ENCODE measurements at regions not wholly inside any gene's neighbourhood (a gene's known extent, or its start where the extent isn't known, plus 50 kb on each side); places are given as distances from the start of the nearest gene placed in this dataset.

DNA sequence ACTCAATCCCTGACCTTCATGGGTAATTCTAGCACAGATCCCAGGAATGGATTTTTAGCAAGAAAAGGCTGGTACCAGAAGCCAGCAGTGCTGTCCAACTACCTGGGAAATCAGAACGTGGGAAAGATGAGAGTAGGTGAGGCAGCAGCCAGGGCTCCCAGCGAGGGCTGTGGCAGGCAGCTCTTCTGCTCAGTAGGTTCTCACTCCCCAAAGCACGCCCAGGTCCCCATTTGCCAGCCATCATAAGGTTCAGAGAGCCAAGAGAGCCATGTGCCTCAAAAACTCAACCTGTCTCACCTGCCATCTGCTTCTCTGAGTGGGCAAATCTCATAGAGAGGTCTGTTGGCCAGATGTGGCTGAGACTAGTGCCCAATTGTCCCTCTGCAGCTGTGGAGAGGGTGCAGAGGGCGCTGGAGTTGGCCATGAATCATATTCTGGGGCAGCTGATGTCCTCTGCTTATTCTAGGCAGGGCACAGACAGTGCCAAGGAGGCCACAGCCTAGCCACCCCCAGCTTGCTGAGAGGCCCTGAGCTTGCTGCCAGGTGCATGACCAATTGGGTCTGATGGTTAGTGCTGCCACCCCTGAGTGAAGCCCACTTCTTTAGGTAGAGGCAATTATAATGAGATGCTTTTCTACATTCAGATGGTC lies 81.7 kb upstream of the GATB start:
- Histone ChIP-seq H3K36me3 (no peaks in the 10 kb centered on the region), H3K9me3 (no peaks in the 10 kb centered on the region), H3K4me3 (no peak overlapping the region), H3K4me1 (no peaks in the 10 kb centered on the region), H3K27me3 (no peaks in the 10 kb centered on the region), H3K27ac (no peak overlapping the region)
- DNase-seq = no peak
- intact Hi-C loops (cut with DNase I; ENCODE audit: low total_unique reads) = no loop called here
- TF ChIP-seq, protein P1, sequence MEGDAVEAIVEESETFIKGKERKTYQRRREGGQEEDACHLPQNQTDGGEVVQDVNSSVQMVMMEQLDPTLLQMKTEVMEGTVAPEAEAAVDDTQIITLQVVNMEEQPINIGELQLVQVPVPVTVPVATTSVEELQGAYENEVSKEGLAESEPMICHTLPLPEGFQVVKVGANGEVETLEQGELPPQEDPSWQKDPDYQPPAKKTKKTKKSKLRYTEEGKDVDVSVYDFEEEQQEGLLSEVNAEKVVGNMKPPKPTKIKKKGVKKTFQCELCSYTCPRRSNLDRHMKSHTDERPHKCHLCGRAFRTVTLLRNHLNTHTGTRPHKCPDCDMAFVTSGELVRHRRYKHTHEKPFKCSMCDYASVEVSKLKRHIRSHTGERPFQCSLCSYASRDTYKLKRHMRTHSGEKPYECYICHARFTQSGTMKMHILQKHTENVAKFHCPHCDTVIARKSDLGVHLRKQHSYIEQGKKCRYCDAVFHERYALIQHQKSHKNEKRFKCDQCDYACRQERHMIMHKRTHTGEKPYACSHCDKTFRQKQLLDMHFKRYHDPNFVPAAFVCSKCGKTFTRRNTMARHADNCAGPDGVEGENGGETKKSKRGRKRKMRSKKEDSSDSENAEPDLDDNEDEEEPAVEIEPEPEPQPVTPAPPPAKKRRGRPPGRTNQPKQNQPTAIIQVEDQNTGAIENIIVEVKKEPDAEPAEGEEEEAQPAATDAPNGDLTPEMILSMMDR (IDR thresholded peaks at IDR 0.05) = no peak

DNA sequence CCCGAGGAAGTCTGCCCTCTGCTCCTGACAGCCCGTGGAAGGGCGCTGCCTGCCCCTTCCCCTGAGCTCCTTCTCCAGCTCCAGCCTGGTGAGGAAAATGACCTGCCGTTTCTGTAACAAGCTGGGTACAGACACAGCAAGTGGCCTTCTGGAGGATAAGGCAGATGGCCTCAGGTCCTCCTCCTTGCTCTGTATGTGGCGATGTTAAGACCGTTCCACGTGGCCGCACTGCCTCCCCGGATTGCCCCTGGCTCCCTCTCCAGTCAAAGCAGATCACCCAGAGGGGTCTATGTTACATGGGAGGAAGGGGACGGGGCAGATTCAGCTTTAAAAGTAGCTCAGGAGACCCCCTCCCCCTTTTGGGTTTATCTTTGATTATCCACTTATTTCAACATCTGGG lies 80.3 kb upstream of the GATB start:
- H3K27ac ChIP-seq = no peak overlapping the region
- H3K4me3 ChIP-seq = no peak overlapping the region
- TF ChIP-seq, protein P1 (IDR thresholded peaks at IDR 0.05) = no peak
- H3K36me3 ChIP-seq = no peaks in the 10 kb centered on the region
- DNase-seq = no peak
- no peaks in the 10 kb centered on the region for H3K27me3 ChIP-seq
- no peaks in the 10 kb centered on the region for H3K4me1 ChIP-seq
- no peaks in the 10 kb centered on the region for H3K9me3 ChIP-seq
- intact Hi-C loops (cut with DNase I; ENCODE audit: low total_unique reads) = no loop called here

DNA sequence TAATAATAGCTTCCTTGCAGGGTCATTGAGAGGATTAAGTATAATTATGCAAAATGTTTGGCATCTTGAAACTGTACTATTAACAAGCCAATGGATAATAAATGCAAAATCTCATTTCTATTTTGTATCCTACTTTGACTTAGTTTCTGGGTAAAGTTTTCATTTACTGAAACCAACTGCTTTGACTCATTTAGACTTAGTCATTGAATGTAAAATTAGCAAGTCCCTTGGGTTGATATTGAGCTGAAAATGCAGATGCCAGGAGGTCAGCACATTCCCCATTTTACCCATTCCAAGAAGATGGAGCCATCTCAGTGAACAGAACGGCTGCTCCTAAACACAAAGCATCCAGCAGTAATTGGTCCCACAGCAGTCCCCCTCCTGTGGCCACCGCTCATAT lies 74.7 kb upstream of the GATB start:
- DNase-seq = no peak
- Histone ChIP-seq H3K4me3 (no peak overlapping the region), H3K4me1 (no peaks in the 10 kb centered on the region), H3K36me3 (no peaks in the 10 kb centered on the region), H3K9me3 (no peaks in the 10 kb centered on the region), H3K27ac (no peak overlapping the region), H3K27me3 (no peaks in the 10 kb centered on the region)
- intact Hi-C loops (cut with DNase I; ENCODE audit: low total_unique reads) = no loop called here
- TF ChIP-seq, protein P1 (IDR thresholded peaks at IDR 0.05) = no peak

DNA sequence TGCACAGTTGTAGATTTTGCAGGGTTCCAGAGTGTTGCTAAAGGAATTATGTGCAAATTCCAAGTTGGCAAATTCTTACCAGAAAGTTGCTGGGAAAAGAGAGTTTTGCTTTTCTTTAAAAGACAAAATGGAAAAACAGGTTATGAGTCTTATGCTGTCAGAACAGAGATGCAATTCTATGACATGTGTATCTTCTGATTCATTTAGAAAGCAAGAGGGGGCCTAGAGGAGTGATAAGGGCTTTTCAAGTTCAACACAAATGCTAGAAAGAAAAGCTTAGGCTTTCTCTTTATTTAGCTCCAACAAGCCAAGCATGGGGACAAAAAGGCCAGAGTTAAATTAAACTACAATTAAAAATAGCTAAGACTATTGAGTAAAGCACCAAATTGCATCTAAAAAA lies 72.4 kb upstream of the GATB start:
- TF ChIP-seq, protein P1 (IDR thresholded peaks at IDR 0.05) = no peak
- intact Hi-C loops (cut with DNase I; ENCODE audit: low total_unique reads) = no loop called here
- Histone ChIP-seq H3K4me3 (no peak overlapping the region), H3K4me1 (no peaks in the 10 kb centered on the region), H3K27ac (no peak overlapping the region), H3K27me3 (no peaks in the 10 kb centered on the region), H3K9me3 (no peaks in the 10 kb centered on the region), H3K36me3 (no peaks in the 10 kb centered on the region)
- no peak for DNase-seq

GRCh38 chr4:151831526-151831925 lies 70.7 kb upstream of the GATB start:
- Histone ChIP-seq H3K27ac (no peak overlapping the region), H3K27me3 (no peaks in the 10 kb centered on the region), H3K4me3 (no peak overlapping the region), H3K4me1 (no peaks in the 10 kb centered on the region), H3K36me3 (no peaks in the 10 kb centered on the region), H3K9me3 (no peaks in the 10 kb centered on the region)
- TF ChIP-seq, protein P1 (IDR thresholded peaks at IDR 0.05) = no peak
- intact Hi-C loops (cut with DNase I; ENCODE audit: low total_unique reads) = no loop called here
- no peak for DNase-seq

DNA sequence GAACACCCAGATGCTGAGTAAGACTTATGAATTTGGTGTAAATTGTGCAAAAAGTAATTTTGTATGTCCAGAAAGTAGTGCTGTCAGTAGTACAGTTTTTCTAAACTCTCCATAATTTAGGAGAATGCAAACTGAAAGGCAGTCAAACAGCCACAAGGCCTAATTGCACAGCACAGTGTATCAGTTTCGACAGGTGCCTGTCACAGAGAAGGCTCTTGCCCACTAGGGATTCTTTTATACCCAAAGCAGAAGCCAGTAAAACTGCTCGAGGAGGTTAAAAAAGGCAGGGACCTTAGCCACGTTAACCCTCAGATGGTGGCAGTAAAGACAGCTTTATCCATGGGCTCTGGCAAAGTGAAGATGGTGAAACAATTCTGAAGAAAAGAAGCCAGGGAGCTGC lies 69.4 kb upstream of the GATB start:
- TF ChIP-seq, protein P1 (IDR thresholded peaks at IDR 0.05) = no peak
- H3K36me3 ChIP-seq = no peaks in the 10 kb centered on the region
- no peaks in the 10 kb centered on the region for H3K9me3 ChIP-seq
- no peak overlapping the region for H3K4me3 ChIP-seq
- H3K27me3 ChIP-seq = no peaks in the 10 kb centered on the region
- intact Hi-C loops (cut with DNase I; ENCODE audit: low total_unique reads) = no loop called here
- H3K27ac ChIP-seq = no peak overlapping the region
- H3K4me1 ChIP-seq = no peaks in the 10 kb centered on the region
- no peak for DNase-seq
